GM18519 (cell line): ENCODE measurements at regions not wholly inside any gene's neighbourhood (a gene's known extent, or its start where the extent isn't known, plus 50 kb on each side); places are given as distances from the start of the nearest gene placed in this dataset.

ENCODE experiments used
- ATAC-seq: cut with Tn5 transposase; IDR thresholded peaks from one replicate; pipeline ENCODE4 v1.9.1; 2021; ENCODE audit warnings: mild to moderate bottlenecking, moderate library complexity; ENCODE audit not compliant: unreplicated experiment, low FRiP score

GRCh38 chr14:87082917-87083316, 910.1 kb downstream of the GALC start:
- ATAC-seq: no peak

DNA sequence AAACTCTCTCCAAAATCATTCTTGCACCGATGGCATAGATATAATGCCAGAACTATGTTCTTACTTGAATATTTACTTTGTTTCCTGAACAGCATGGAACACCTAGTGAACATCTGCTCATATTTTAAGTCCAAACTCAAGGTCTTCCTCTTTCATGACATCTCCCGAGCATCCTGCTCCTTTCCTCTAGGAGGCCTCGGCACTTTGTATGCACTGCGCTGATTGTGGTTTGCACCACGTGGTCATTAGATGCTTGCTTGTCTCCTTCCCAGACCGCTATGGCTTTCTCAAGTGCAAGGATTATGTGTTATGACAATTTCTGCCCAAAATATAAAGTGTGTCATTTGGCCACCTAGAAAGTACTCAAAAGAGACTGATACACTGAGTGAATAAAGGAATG, 912.0 kb downstream of the GALC start:
- no peak for ATAC-seq

GRCh38 chr14:87080146-87080545, 912.8 kb downstream of the GALC start:
- no peak for ATAC-seq

DNA sequence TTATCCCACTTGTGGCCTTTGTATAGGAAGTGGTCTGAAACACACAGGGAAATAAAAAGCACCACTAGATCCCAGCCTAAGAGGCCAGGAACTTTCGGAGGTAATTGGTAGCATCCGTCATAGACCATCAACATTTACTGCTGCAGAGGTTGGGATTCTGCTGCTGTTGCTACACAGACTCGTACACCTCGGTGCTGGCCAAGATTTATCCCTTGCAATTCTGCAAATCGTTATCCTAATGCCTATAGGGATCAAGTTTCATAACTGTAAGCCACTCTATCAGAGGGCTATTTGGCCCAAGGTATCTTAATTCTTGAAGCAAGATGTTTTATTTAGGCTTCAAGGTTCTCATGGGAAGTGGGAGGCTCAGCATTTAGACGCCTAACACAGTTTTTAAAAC, 913.6 kb downstream of the GALC start:
- ATAC-seq: no peak

- ATAC-seq: no peak
Measured at GRCh38 chr14:87076922-87077321, 916.1 kb downstream of the GALC start.

DNA sequence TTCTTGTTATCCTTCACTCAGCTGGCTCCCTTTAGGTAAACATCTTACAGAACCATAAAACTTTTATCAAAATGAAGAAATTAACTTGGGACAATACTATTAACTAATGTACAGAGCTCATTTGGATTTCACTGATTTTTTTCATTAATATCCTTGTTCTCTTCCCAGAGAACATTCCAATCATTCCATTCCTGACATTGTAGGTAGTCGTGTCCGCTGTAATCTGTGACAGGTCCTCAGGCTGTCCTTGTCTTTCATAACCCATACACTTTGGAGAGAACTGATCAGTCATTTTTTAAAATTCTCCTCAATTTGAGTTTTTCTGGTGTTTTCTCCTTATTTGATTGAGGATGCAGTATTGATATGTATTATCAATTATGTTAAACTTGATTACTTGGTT, 916.8 kb downstream of the GALC start:
- no peak for ATAC-seq

DNA sequence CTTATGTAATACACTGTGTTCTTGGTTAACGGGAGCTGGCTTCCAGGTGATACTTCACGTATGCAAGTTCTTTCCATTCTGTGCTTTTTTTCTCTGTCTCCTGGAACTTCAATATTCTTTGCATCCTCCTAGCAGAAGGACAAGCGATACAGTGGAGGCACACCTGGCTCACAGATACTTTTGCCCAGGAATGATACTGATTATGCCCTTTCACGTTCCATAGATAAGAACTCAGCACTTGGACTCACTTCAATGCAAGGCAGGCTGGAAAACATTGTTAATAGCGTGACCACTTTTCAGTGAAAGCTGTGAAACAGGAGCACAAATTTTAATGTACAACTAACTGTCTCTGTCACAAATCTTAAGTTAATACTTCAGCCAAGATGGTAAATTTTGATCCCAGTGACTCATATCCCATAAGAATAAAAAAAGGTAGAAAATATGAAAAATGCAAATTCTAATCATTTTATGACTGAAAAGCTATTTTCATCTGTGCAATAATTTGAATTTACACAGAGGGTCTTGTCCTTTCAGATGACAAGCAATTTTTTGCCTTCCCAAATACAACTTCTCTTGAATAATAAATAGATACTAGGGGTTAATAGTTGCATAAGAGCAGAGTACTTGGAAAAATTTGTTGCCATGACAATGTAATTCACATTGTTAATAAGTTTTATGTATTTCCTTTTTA, 919.0 kb downstream of the GALC start:
- no peak for ATAC-seq

GRCh38 chr14:87067591-87067990, 925.4 kb downstream of the GALC start:
- ATAC-seq: no peak

DNA sequence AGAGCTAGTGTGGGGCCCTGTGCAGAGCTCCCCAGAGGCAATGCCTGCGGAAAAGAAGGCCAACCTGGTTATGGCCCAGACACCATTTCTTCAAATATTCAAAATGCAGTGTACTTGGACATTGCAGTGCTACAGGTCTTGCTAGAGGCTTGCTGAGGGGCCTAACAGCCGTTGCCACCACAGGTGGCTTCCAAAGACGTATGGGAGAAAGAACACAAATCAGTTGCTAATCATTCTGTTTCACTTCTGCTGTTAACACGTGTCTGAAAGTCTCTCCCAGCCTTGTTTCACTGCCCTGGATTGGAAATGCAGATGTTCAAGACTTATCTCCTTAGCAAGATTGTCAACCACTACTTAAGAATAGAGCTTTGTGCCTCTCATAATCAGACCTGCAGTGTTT, 925.9 kb downstream of the GALC start:
- no peak for ATAC-seq

DNA sequence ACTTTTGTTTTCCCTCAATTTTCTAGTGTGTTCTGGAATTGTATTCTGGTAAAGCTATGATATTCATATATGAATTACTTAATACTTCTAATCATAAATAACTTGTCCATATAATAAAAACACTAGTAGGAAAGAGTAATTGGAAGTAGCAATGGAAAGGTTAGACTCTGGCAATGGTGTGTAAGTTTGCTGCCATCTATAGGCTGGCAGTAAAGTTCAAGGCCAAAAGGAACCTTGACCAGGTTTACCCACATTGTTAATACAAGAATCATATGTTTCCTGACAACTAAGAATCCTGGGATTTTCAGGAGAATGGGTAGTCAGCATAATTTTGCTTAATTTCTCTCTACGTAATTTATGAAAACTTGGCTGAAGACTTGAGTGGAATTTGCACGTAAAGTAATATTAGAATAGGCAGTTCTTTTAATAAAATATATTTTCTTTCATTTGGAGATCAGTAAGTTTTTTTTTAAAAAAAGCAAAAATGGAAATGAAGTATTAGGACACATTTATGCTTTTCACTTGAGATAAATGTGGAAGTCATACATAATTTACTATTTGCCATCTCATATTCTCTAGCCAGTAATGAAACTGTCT, 926.7 kb downstream of the GALC start:
- no peak for ATAC-seq

GRCh38 chr14:87065366-87065765, 927.6 kb downstream of the GALC start:
- no peak for ATAC-seq

- no peak for ATAC-seq
Measured at GRCh38 chr14:87063181-87063580, 929.8 kb downstream of the GALC start.

GRCh38 chr14:87060405-87060804, 932.6 kb downstream of the GALC start:
- ATAC-seq: no peak

DNA sequence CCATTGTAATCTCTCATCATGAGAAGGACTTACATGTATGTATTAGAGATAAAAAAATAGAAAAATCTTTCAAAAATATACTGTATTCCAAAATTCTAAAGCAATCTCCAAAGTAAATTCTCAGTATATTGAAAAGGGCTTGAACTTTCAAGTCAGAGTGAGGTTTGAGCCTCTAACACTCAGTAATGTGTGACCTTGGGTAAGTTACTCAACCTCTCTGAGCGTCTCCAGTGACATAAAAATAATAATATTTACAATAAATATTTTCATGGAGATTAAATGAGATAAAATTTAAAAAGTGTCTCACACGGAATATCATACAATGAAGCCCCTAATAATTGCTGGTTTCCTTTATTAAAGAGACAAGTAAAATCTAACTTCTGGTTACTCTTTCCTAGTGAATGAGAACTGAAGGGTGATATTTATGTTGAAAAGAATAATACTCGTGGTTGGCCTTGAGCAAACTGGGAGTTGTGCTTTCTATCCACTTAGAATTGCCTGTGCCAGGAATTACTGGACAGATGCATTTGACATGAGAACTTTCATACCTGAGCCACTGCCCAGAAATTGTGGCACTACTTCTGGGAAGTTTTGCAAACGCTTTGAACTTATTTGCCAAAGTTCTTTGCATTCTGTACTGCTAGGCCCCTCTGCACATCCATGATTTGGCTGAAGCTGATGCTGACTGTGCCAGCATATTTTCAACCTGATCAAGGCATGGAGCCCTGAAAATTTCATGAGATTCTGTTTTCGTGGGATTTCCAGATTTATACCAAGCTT, 933.7 kb downstream of the GALC start:
- no peak for ATAC-seq

- ATAC-seq: no peak
Measured at GRCh38 chr14:87055007-87055406, 938.0 kb downstream of the GALC start.

DNA sequence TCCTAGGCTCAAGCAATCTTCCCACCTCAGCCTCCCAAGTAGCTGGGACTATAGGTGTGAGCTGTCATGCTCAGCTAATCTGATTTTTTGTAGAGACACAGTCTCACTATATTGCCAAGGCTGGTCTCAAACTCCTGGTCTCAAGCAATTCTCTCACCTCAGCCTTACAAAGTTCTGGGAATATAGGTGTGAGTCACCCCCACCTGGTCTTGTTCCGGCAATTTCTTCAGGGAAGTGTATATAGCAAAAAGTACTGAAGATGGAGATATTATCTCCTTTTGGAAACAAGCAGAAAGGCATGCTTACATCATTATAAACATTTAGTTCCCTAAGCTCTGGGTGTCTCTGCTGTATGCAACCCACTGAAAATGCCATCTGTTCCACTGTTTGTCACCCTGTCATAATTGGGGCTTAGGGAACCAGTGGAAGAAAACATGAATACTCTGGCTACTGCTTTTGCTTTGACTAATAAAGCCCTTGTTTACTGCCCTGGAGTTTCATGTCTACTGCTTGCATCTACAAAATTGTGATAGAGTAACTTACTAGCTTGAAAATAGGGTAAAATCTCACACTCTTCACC, 940.2 kb downstream of the GALC start:
- no peak for ATAC-seq

GRCh38 chr14:87050421-87050820, 942.6 kb downstream of the GALC start:
- ATAC-seq: no peak

DNA sequence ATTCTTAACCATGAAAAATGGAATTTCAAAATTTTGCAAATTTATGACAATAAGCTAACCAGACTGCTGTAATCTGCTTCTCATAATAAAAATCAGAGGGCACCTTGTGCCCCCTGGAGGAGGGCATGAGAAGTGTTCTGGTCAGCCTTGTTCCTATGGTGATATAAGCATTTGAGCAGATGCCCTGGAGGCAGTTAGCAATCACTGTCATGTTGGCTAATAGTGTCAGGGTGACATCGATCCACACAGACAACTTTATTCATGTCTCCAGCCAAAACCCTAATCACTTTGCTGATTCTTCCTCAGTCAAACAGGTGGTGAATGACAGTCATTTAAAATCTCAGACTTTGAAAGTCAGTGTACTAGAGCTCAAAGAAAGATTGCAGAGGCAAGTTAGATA, 943.0 kb downstream of the GALC start:
- ATAC-seq: no peak

DNA sequence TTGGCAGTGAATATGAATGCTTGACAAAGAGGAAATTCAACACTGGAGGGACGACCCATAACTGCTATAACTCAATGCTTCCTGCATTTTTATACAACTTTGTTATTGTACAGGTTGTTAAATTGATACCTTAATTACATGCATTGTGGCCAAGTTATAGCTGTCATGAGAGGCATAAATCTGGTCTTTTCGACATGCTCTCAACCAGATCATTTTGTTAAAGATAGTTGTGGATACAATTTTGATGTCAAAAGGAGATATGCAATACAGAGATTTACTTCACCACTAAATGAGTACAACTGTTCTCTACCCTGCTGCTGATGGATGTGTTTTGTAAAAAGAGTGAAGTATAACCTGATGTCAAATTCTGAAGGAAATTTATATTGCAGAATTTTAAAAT, 946.0 kb downstream of the GALC start:
- no peak for ATAC-seq

GRCh38 chr14:87045956-87046355, 947.0 kb downstream of the GALC start:
- ATAC-seq: no peak

DNA sequence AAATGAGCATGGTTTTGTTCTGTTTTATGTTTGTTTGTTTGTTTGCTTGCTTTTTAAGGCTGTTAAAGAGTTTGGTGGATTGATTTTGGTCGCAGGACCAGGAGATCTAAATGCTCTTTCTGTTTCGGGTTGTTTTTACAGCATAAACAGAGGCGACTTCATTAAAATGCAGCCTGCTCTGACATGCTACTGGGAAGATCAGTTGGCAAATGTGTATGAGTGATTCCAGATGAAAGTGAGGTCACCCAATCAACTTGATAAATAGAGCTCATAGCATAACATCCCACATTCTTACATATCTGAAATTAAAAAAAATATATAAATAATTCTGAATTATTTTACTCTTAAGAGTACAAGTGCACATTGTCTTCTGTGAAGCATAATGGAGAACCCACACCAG, 947.7 kb downstream of the GALC start:
- no peak for ATAC-seq
